ENCODE measurements at regions not wholly inside any gene's neighbourhood (a gene's known extent, or its start where the extent isn't known, plus 50 kb on each side); places are given as distances from the start of the nearest gene placed in this dataset.

GRCh38 chr6:62371453-62372210 lies 85.6 kb upstream of the KHDRBS2 start:
- Histone ChIP-seq H3K27me3 (ENCODE audit: insufficient read depth, low read length) (no peaks in the 10 kb centered on the region), H3K9me3 (ENCODE audit: insufficient read depth, low read depth, low read length) (no peaks in the 10 kb centered on the region), H3K4me3 (ENCODE audit: low read length) (no peak overlapping the region), H3K36me3 (ENCODE audit: insufficient read depth, low read depth, low read length) (no peaks in the 10 kb centered on the region), H3K9ac (ENCODE audit: low read depth, low read length) (no peak overlapping the region), H3K27ac (ENCODE audit: low read length) (no peak overlapping the region), H3K4me1 (ENCODE audit: insufficient read depth, low read length) (0 out of 2 replicates have a peak, but pooled peaks cover 4% of the 10 kb centered on the region)

GRCh38 chr6:62367601-62368000 lies 81.6 kb upstream of the KHDRBS2 start:
- Histone ChIP-seq H3K4me1 (ENCODE audit: insufficient read depth, low read length) (0 out of 2 replicates have a peak, but pooled peaks cover 4% of the 10 kb centered on the region), H3K4me3 (ENCODE audit: low read length) (no peak overlapping the region), H3K9ac (ENCODE audit: low read depth, low read length) (no peak overlapping the region), H3K27me3 (ENCODE audit: insufficient read depth, low read length) (no peaks in the 10 kb centered on the region), H3K9me3 (ENCODE audit: insufficient read depth, low read depth, low read length) (no peaks in the 10 kb centered on the region), H3K27ac (ENCODE audit: low read length) (no peak overlapping the region), H3K36me3 (ENCODE audit: insufficient read depth, low read depth, low read length) (no peaks in the 10 kb centered on the region)

GRCh38 chr6:62362097-62362496 lies 76.1 kb upstream of the KHDRBS2 start:
- Histone ChIP-seq H3K4me1 (ENCODE audit: insufficient read depth, low read length) (no peaks in the 10 kb centered on the region), H3K27ac (ENCODE audit: low read length) (no peak overlapping the region), H3K9me3 (ENCODE audit: insufficient read depth, low read depth, low read length) (no peaks in the 10 kb centered on the region)

GRCh38 chr6:62357835-62358234 lies 71.8 kb upstream of the KHDRBS2 start:
- Histone ChIP-seq H3K4me1 (ENCODE audit: insufficient read depth, low read length) (no peaks in the 10 kb centered on the region), H3K4me3 (ENCODE audit: low read length) (no peak overlapping the region), H3K9ac (ENCODE audit: low read depth, low read length) (no peak overlapping the region), H3K9me3 (ENCODE audit: insufficient read depth, low read depth, low read length) (no peaks in the 10 kb centered on the region), H3K36me3 (ENCODE audit: insufficient read depth, low read depth, low read length) (no peaks in the 10 kb centered on the region), H3K27ac (ENCODE audit: low read length) (no peak overlapping the region), H3K27me3 (ENCODE audit: insufficient read depth, low read length) (no peaks in the 10 kb centered on the region)

More at GRCh38 chr6:62362097-62362496, 76.1 kb upstream of the KHDRBS2 start:
- no peak overlapping the region for H3K9ac ChIP-seq (ENCODE audit: low read depth, low read length)
- no peaks in the 10 kb centered on the region for H3K36me3 ChIP-seq (ENCODE audit: insufficient read depth, low read depth, low read length)
- no peaks in the 10 kb centered on the region for H3K27me3 ChIP-seq (ENCODE audit: insufficient read depth, low read length)
- no peak overlapping the region for H3K4me3 ChIP-seq (ENCODE audit: low read length)

GRCh38 chr6:62354261-62354660 lies 68.2 kb upstream of the KHDRBS2 start:
- no peak overlapping the region for H3K4me3 ChIP-seq (ENCODE audit: low read length)
- no peaks in the 10 kb centered on the region for H3K36me3 ChIP-seq (ENCODE audit: insufficient read depth, low read depth, low read length)
- H3K27me3 ChIP-seq (ENCODE audit: insufficient read depth, low read length): no peaks in the 10 kb centered on the region
- H3K4me1 ChIP-seq (ENCODE audit: insufficient read depth, low read length): no peaks in the 10 kb centered on the region
- H3K9me3 ChIP-seq (ENCODE audit: insufficient read depth, low read depth, low read length): no peaks in the 10 kb centered on the region
- no peak overlapping the region for H3K27ac ChIP-seq (ENCODE audit: low read length)
- H3K9ac ChIP-seq (ENCODE audit: low read depth, low read length): no peak overlapping the region

- no peaks in the 10 kb centered on the region for H3K36me3 ChIP-seq (ENCODE audit: insufficient read depth, low read depth, low read length)
- no peak overlapping the region for H3K27ac ChIP-seq (ENCODE audit: low read length)
- H3K9ac ChIP-seq (ENCODE audit: low read depth, low read length): no peak overlapping the region
- no peaks in the 10 kb centered on the region for H3K9me3 ChIP-seq (ENCODE audit: insufficient read depth, low read depth, low read length)
- no peak overlapping the region for H3K4me3 ChIP-seq (ENCODE audit: low read length)
- no peaks in the 10 kb centered on the region for H3K27me3 ChIP-seq (ENCODE audit: insufficient read depth, low read length)
- H3K4me1 ChIP-seq (ENCODE audit: insufficient read depth, low read length): no peaks in the 10 kb centered on the region
Observed at GRCh38 chr6:62345962-62346689, 60.1 kb upstream of the KHDRBS2 start.

GRCh38 chr6:62345446-62345845 lies 59.4 kb upstream of the KHDRBS2 start:
- H3K36me3 ChIP-seq (ENCODE audit: insufficient read depth, low read depth, low read length): no peaks in the 10 kb centered on the region
- H3K9me3 ChIP-seq (ENCODE audit: insufficient read depth, low read depth, low read length): no peaks in the 10 kb centered on the region
- H3K9ac ChIP-seq (ENCODE audit: low read depth, low read length): no peak overlapping the region
- H3K27me3 ChIP-seq (ENCODE audit: insufficient read depth, low read length): no peaks in the 10 kb centered on the region
- no peaks in the 10 kb centered on the region for H3K4me1 ChIP-seq (ENCODE audit: insufficient read depth, low read length)
- no peak overlapping the region for H3K4me3 ChIP-seq (ENCODE audit: low read length)
- no peak overlapping the region for H3K27ac ChIP-seq (ENCODE audit: low read length)

- H3K27ac ChIP-seq (ENCODE audit: low read length): no peak overlapping the region
- H3K4me1 ChIP-seq (ENCODE audit: insufficient read depth, low read length): no peaks in the 10 kb centered on the region
- no peaks in the 10 kb centered on the region for H3K9me3 ChIP-seq (ENCODE audit: insufficient read depth, low read depth, low read length)
- no peaks in the 10 kb centered on the region for H3K36me3 ChIP-seq (ENCODE audit: insufficient read depth, low read depth, low read length)
- no peak overlapping the region for H3K4me3 ChIP-seq (ENCODE audit: low read length)
- H3K27me3 ChIP-seq (ENCODE audit: insufficient read depth, low read length): no peaks in the 10 kb centered on the region
- H3K9ac ChIP-seq (ENCODE audit: low read depth, low read length): no peak overlapping the region
Observed at GRCh38 chr6:62344850-62345249, 58.8 kb upstream of the KHDRBS2 start.

GRCh38 chr6:62338477-62338876 lies 52.5 kb upstream of the KHDRBS2 start:
- H3K9me3 ChIP-seq (ENCODE audit: insufficient read depth, low read depth, low read length): no peaks in the 10 kb centered on the region
- H3K4me3 ChIP-seq (ENCODE audit: low read length): no peak overlapping the region
- no peaks in the 10 kb centered on the region for H3K4me1 ChIP-seq (ENCODE audit: insufficient read depth, low read length)
- no peak overlapping the region for H3K27ac ChIP-seq (ENCODE audit: low read length)
- H3K27me3 ChIP-seq (ENCODE audit: insufficient read depth, low read length): no peaks in the 10 kb centered on the region
- H3K9ac ChIP-seq (ENCODE audit: low read depth, low read length): no peak overlapping the region
- no peaks in the 10 kb centered on the region for H3K36me3 ChIP-seq (ENCODE audit: insufficient read depth, low read depth, low read length)

Measured in iPS-20b (cell line).